GM12878 (cell line): ENCODE measurements at regions not wholly inside any gene's neighbourhood (a gene's known extent, or its start where the extent isn't known, plus 50 kb on each side); places are given as distances from the start of the nearest gene placed in this dataset.

ENCODE experiments used
- ATAC-seq: fragments of 200-7000 bp; cut with Tn5 transposase; 3 replicates; pipeline ENCODE4 v1.9.1; 2020; ENCODE audit warnings: mild to moderate bottlenecking, moderate library complexity
- BruUV-seq: library from RNA; stranded (reverse); fragments of 400-500 nt; replicated peaks from 2 replicates; lab custom pipeline; 2021; lab: Mats Ljungman, UMichigan
- CTCF ChIA-PET: fragments of 300-600 bp; sonication (Branson Sonifier 250); formaldehyde crosslinking; extraction: SDS; loops from one replicate; lab custom pipeline; 2021; ENCODE audit warnings: inconsistent platforms; lab: Yijun Ruan, JAX
- POLR2A ChIA-PET: fragments of 350-600 bp; formaldehyde crosslinking; extraction: SDS; loops from one replicate; lab custom pipeline; 2021; ENCODE audit warnings: inconsistent platforms; lab: Charles Lee
- RAD21 ChIA-PET: fragments of 300-600 bp; sonication (Branson Sonifier 250); formaldehyde crosslinking; loops from one replicate; lab custom pipeline; 2023; ENCODE audit warnings: antibody characterized with exemption; ENCODE audit not compliant: unreplicated experiment; lab: Charles Lee
- SMC1A ChIA-PET: fragments of 300-600 bp; sonication (Branson Sonifier 250); formaldehyde crosslinking; loops from one replicate; lab custom pipeline; 2023; ENCODE audit not compliant: unreplicated experiment, uncharacterized antibody; lab: Charles Lee
- DNase-seq: peaks from one replicate; pipeline ENCODE4 v3.0.0-alpha.2; 2011; ENCODE audit warnings: low read depth, low spot score
- FAIRE-seq: peaks from 3 replicates; lab custom pipeline; 2011; peaks lifted over from hg19 to GRCh38; lab: Jason Lieb, UNC
- H2AFZ ChIP-seq: 2 replicates; pipeline ENCODE4 v1.6.0; 2011; ENCODE audit warnings: low read depth, low read length, control low read depth; ENCODE audit not compliant: control insufficient read depth
- H3K27ac ChIP-seq: 2 replicates; pipeline ENCODE4 v1.5.1; 2011; ENCODE audit warnings: control low read depth; ENCODE audit not compliant: control insufficient read depth, insufficient read depth
- H3K27me3 ChIP-seq, 2 experiments: replicated peaks in 1 of 2; 2 replicates each; pipeline versions ENCODE4 v1.6.0 to v1.6.1; 2011; ENCODE audit warnings: low read length in 1 of 2; ENCODE audit not compliant: control insufficient read depth in 2 of 2, insufficient read depth in 2 of 2
- H3K36me3 ChIP-seq, 2 experiments: 2 replicates each; pipeline ENCODE4 v1.5.1; 2011; ENCODE audit warnings: low read length in 1 of 2; ENCODE audit not compliant: control insufficient read depth in 2 of 2, insufficient read depth in 2 of 2
- H3K4me1 ChIP-seq: 2 replicates; pipeline ENCODE4 v1.6.1; 2011; ENCODE audit warnings: mild to moderate bottlenecking, low read length, moderate library complexity, mixed read lengths; ENCODE audit not compliant: control insufficient read depth, insufficient read depth
- H3K4me2 ChIP-seq: 2 replicates; pipeline ENCODE4 v1.6.0; 2011; ENCODE audit warnings: control low read depth; ENCODE audit not compliant: control insufficient read depth, insufficient read depth
- H3K4me3 ChIP-seq: fragments of 200-600 bp; sonication (generic); 2 replicates; pipeline ENCODE4 v1.5.1; 2016
- H3K79me2 ChIP-seq: 2 replicates; pipeline ENCODE4 v1.6.0; 2011; ENCODE audit warnings: low read length; ENCODE audit not compliant: control insufficient read depth, insufficient read depth
- H3K9ac ChIP-seq: 2 replicates; pipeline ENCODE4 v1.8.0; 2011; ENCODE audit warnings: low read length, control low read depth, mixed read lengths; ENCODE audit not compliant: control insufficient read depth, insufficient read depth
- H3K9me3 ChIP-seq: replicated peaks from 3 replicates; pipeline ENCODE4 v1.5.1; 2011; ENCODE audit warnings: mild to moderate bottlenecking, low read length; ENCODE audit not compliant: control insufficient read depth, insufficient read depth
- H4K20me1 ChIP-seq: 2 replicates; pipeline ENCODE4 v1.6.0; 2011; ENCODE audit not compliant: control insufficient read depth, insufficient read depth
- ATF7 ChIP-seq: fragments of 450-650 bp; IDR thresholded peaks from 2 replicates; pipeline ENCODE4 v1.6.1; 2016; ENCODE audit warnings: low read depth, mild to moderate bottlenecking
- CREB1 ChIP-seq: IDR thresholded peaks from 2 replicates; pipeline ENCODE4 v1.6.1; 2012; ENCODE audit warnings: low read depth, mild to moderate bottlenecking, inconsistent platforms
- CUX1 ChIP-seq: IDR thresholded peaks from 2 replicates; pipeline ENCODE4 v1.6.1; 2012; ENCODE audit warnings: improper control_type of control experiment, low read depth, low read length; ENCODE audit not compliant: insufficient replicate concordance
- GABPA ChIP-seq: IDR thresholded peaks from 2 replicates; pipeline ENCODE4 v1.6.1; 2014; ENCODE audit warnings: antibody characterized with exemption, low read depth, mild to moderate bottlenecking, inconsistent platforms
- MEF2B ChIP-seq: fragments of 450-650 bp; IDR thresholded peaks from 2 replicates; pipeline ENCODE4 v1.6.1; 2018; ENCODE audit warnings: mild to moderate bottlenecking, moderate library complexity; ENCODE audit not compliant: partially characterized antibody, poor library complexity, severe bottlenecking
- NFYB ChIP-seq: IDR thresholded peaks from 2 replicates; pipeline ENCODE4 v1.6.1; 2011; ENCODE audit warnings: low read depth, mild to moderate bottlenecking, low read length, improper control_type of control experiment, moderate library complexity; ENCODE audit not compliant: insufficient read depth
- PML ChIP-seq: IDR thresholded peaks from 2 replicates; pipeline ENCODE4 v1.6.1; 2012; ENCODE audit warnings: low read length, inconsistent platforms
- WGBS: methylation state at CpG from one replicate; pipeline ENCODE4 v1.1.6; 2016; ENCODE audit warnings: low lambda C conversion rate; ENCODE audit not compliant: insufficient replicate concordance, insufficient coverage; ENCODE audit errors: missing lambda C conversion rate; 5-methylcytosine and 5-hydroxymethylcytosine counted together
- in situ Hi-C: fragments of 300-500 bp; cut with MboI; formaldehyde crosslinking; loops from 9 replicates; pipeline ENCODE4 v1.14.3; 2018; ENCODE audit warnings: mixed read lengths
- intact Hi-C: fragments of 100-400 bp; cut with micrococcal nuclease; formaldehyde crosslinking; loops from one replicate; pipeline ENCODE4 v1.14.2; 2022; ENCODE audit not compliant: unreplicated experiment

DNA sequence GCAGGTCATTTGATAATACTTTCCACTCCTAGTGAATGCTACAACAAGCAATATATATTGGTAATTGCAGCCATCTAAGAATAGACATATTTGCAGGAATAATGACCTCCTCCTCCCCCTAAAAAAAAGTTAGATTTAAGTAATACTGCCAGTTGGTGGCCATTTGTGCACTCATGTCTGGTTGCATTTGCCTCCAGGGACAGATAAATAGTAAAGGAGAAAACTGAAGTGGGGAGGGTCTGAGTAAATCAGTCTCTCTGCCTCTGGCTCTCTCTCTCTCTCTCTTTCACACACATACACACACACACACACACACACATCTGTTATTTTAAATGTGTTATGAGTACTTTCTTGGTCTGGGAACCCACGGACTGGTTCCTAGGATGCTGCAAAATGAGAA, 125.5 kb upstream of the UQCRFS1 start:
- ATAC-seq (no peak), DNase-seq (no peak), FAIRE-seq (no peak)
- no peaks in the 10 kb centered on the region for H3K27me3 ChIP-seq
- TF ChIP-seq CREB1 (no peak), NFYB (no peak), MEF2B (no peak), PML (no peak), ATF7 (no peak), CUX1 (no peak), GABPA (no peak)
- H3K4me2 ChIP-seq: no peak overlapping the region
- ChIA-PET POLR2A (no interaction called here), CTCF (no interaction called here), SMC1A (no interaction called here), RAD21 (no interaction called here)
- no peak overlapping the region for H3K9ac ChIP-seq
- WGBS: 0% methylated on average over 1 of the region's 1 CpG
- no peak overlapping the region for H2AFZ ChIP-seq
- intact Hi-C loops: no loop called here
- H3K36me3 ChIP-seq: no peaks in the 10 kb centered on the region
- no peaks in the 10 kb centered on the region for H4K20me1 ChIP-seq
- no peak overlapping the region for H3K27ac ChIP-seq
- in situ Hi-C loops: no loop called here
- H3K79me2 ChIP-seq: no peaks in the 10 kb centered on the region
- no TSS peak for BruUV-seq
- no peaks in the 10 kb centered on the region for H3K4me1 ChIP-seq
- H3K9me3 ChIP-seq: no peaks in the 10 kb centered on the region; the same call in 2 of the 3 replicates
- H3K4me3 ChIP-seq: no peak overlapping the region
